ENCODE measurements at regions not wholly inside any gene's neighbourhood (a gene's known extent, or its start where the extent isn't known, plus 50 kb on each side); places are given as distances from the start of the nearest gene placed in this dataset.
A peak's percentile ranks its signal among the peaks of the same experiment; 100 is the strongest.

DNA sequence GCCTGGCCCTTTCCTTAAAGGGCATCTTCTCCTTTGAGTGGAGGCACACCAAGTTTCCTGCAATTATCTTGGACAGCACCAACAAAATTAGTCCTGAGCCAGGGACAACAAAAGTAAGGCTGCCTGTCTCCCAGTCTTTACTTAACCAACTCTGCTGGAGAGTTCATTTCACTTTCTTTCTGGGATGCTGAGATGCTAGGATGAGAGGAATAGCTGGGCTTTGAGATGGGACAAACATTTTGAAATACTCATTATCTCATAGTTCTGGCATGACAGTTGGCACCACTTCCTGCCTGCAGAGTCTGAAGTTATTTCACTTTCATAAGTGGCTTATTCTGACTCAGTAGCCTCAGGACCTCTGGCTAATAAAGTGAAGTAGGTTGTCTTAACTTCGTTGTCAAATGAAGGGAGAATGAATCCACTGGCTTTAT, 157.0 kb downstream of the C9orf152 start:
- H3K27me3 ChIP-seq, result no peaks in the 10 kb centered on the region
- no peaks in the 10 kb centered on the region for H3K36me3 ChIP-seq
- DNase-seq (ENCODE audit: low spot score), result peak; percentile 74
- TF ChIP-seq, protein P1, sequence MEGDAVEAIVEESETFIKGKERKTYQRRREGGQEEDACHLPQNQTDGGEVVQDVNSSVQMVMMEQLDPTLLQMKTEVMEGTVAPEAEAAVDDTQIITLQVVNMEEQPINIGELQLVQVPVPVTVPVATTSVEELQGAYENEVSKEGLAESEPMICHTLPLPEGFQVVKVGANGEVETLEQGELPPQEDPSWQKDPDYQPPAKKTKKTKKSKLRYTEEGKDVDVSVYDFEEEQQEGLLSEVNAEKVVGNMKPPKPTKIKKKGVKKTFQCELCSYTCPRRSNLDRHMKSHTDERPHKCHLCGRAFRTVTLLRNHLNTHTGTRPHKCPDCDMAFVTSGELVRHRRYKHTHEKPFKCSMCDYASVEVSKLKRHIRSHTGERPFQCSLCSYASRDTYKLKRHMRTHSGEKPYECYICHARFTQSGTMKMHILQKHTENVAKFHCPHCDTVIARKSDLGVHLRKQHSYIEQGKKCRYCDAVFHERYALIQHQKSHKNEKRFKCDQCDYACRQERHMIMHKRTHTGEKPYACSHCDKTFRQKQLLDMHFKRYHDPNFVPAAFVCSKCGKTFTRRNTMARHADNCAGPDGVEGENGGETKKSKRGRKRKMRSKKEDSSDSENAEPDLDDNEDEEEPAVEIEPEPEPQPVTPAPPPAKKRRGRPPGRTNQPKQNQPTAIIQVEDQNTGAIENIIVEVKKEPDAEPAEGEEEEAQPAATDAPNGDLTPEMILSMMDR (IDR thresholded peaks at IDR 0.05), result no peak
- H3K9me3 ChIP-seq, result no peaks in the 10 kb centered on the region
- peak overlapping the region; percentile 65 to 82 for H3K4me3 ChIP-seq
- peak overlapping the region; percentile 79 to 82 for H3K27ac ChIP-seq
- H3K4me1 ChIP-seq, result peaks cover 0 to 42% of the 10 kb centered on the region in 2 donors

DNA sequence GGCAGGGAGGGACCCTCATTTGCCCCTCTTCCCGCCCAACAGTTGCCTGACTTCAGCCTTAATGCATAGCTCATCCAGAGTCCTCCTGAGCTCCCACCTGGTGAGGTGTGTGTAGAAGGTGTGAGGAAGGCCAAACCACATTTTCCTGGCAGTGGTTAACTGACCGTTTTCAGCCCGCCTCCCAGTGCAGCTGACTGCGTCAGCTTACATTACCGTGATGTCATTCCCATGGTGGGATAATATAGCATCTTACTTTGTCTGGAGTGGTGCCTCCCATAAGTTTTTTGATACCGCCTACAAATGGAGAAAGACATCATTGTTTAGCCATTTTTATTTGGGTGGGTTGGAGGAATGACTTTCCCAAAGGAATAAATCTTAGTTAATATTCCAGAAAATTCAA, 151.9 kb downstream of the C9orf152 start:
- H3K4me1 ChIP-seq, result peaks cover 0 to 43% of the 10 kb centered on the region in 2 donors
- no peaks in the 10 kb centered on the region for H3K9me3 ChIP-seq
- no peak for DNase-seq (ENCODE audit: low spot score)
- no peak overlapping the region for H3K4me3 ChIP-seq
- no peaks in the 10 kb centered on the region for H3K27me3 ChIP-seq
- H3K27ac ChIP-seq, result no peak overlapping the region
- TF ChIP-seq, protein P1 (IDR thresholded peaks at IDR 0.05), result no peak
- no peaks in the 10 kb centered on the region for H3K36me3 ChIP-seq

DNA sequence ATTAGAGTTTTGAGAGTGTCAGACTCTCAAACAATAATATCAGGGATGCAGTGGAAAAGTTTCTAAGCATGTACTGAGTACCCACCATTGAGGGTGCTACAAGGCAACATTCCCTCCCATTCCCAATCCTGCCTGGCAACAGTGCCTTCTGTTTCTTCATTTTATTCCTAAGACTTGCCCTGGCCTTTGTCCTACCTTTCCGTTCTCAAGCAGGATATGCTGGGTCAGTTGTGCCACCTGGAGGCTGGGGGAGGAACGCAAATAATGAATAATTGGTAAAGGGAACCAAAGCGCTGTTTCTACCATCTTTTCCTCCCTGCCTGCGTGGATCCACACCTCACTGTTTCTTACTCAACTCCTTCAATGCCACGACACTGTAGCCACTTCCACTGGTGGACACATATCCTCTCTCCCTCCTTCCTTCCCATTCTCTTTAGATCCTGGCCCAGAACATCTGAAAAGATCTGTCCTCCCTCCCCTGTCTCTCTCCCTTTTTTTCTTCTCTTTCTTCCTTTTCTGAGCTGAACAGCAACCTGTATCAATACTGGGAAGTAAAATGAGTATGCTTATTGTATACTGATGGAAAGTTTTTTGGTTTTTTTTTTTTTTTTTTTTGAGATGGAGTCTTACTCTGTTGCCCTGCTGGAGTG, 149.5 kb downstream of the C9orf152 start:
- Histone ChIP-seq H3K4me3 (no peak overlapping the region), H3K36me3 (no peaks in the 10 kb centered on the region), H3K9me3 (no peaks in the 10 kb centered on the region), H3K4me1 (peaks cover 0 to 38% of the 10 kb centered on the region in 2 donors), H3K27me3 (no peaks in the 10 kb centered on the region), H3K27ac (no peak overlapping the region)
- DNase-seq (ENCODE audit: low spot score), result no peak
- TF ChIP-seq, protein P1 (IDR thresholded peaks at IDR 0.05), result peak; percentile 33 to 65

DNA sequence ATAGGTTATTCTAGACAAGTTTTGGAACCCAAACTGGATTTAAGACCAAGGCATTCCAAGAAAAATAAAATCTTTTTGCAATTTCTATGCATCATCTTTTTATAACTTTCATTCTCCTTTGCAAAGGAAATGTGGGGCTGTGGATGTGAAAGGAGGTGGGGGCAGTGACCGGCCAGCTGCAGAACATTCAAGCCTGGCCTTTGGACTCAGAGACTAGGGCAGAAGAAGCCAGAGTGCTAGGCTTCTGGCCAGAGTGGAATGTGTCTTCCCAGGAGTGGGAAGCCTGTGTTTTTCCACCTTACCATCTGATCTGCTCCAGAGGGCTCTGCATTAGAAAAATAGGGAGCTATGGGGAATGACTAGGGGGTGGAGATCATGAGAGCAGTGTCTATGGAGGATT, 148.5 kb downstream of the C9orf152 start:
- Histone ChIP-seq H3K9me3 (no peaks in the 10 kb centered on the region), H3K36me3 (no peaks in the 10 kb centered on the region), H3K4me1 (peaks cover 0 to 47% of the 10 kb centered on the region in 2 donors), H3K4me3 (no peak overlapping the region), H3K27me3 (no peaks in the 10 kb centered on the region), H3K27ac (no peak overlapping the region)
- DNase-seq (ENCODE audit: low spot score), result no peak
- TF ChIP-seq, protein P1 (IDR thresholded peaks at IDR 0.05), result no peak

DNA sequence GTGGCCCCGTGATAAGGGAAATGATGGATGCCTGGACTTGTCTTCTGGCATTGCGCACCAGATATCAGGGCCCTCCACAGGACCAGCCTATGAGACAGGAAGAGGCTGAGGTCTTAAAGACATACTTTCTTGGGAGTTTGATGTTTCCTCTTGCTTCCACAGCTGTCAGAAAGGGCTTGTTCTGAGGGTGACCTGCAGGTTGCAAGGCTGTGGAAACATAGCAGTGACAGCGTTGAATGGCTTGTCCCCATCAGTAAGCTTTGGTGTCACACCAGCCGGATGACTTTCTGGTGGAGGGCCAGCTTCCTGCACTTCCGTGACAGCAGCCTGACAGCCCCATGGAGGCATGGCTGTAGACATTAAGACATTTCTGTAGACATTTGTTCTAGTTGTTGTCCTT, 143.2 kb downstream of the C9orf152 start:
- Histone ChIP-seq H3K27me3 (no peaks in the 10 kb centered on the region), H3K9me3 (no peaks in the 10 kb centered on the region), H3K4me1 (peaks cover 0 to 57% of the 10 kb centered on the region in 2 donors), H3K27ac (peak overlapping the region in 1 of 2 donors; percentile 1), H3K36me3 (no peaks in the 10 kb centered on the region), H3K4me3 (no peak overlapping the region)
- TF ChIP-seq, protein P1 (IDR thresholded peaks at IDR 0.05), result no peak
- no peak for DNase-seq (ENCODE audit: low spot score)

DNA sequence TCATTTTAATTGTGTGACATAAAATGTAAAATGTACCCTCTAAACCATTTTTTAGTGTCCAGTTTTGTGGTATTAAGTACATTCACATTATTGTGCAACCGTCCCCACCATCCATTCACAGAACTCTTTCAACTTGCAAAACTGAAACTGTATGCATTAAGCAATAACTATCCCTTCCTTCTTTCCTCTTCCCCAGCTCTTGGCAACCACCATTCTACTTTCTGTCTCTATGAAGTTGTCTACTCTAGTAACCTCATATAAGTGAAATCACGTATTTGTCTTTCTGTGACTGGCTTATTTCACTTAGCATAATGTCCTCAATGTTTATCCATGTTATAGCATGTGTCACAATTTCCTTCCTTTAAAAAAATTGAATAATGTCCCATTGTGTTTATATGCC, 142.4 kb downstream of the C9orf152 start:
- Histone ChIP-seq H3K36me3 (no peaks in the 10 kb centered on the region), H3K4me3 (no peak overlapping the region), H3K27ac (no peak overlapping the region), H3K9me3 (no peaks in the 10 kb centered on the region), H3K4me1 (peaks cover 0 to 61% of the 10 kb centered on the region in 2 donors), H3K27me3 (no peaks in the 10 kb centered on the region)
- TF ChIP-seq, protein P1 (IDR thresholded peaks at IDR 0.05), result no peak
- no peak for DNase-seq (ENCODE audit: low spot score)
